H9 (cell line): ENCODE measurements at regions not wholly inside any gene's neighbourhood (a gene's known extent, or its start where the extent isn't known, plus 50 kb on each side); places are given as distances from the start of the nearest gene placed in this dataset.
"Not testable (repeated sequence)": the region's sequence is repeated elsewhere in the genome, so short reads cannot be mapped to it uniquely, and the experiment has no call there.

Experiments
- DNase-seq: peaks from one replicate; pipeline ENCODE4 v3.0.0-alpha.2; 2017
- H2AFZ ChIP-seq: one replicate; pipeline ENCODE4 v1.6.1; 2013; ENCODE audit warnings: mild to moderate bottlenecking, low read length, control low read depth, moderate library complexity
- H2AK5ac ChIP-seq: 2 replicates; pipeline ENCODE4 v1.6.1; 2013; ENCODE audit warnings: low read length, control low read depth, mixed read lengths; ENCODE audit not compliant: insufficient read length
- H2BK120ac ChIP-seq: one replicate; pipeline ENCODE4 v1.6.1; 2013; ENCODE audit warnings: low read depth, mild to moderate bottlenecking, low read length, control low read depth, inconsistent platforms; ENCODE audit not compliant: poor library complexity, severe bottlenecking
- H2BK12ac ChIP-seq: 2 replicates; pipeline ENCODE4 v1.6.1; 2013; ENCODE audit warnings: low read length, control low read depth, mixed read lengths, low read depth; ENCODE audit not compliant: insufficient read length
- H2BK15ac ChIP-seq: 2 replicates; pipeline ENCODE4 v1.6.1; 2013; ENCODE audit warnings: low read depth, low read length, control low read depth
- H2BK20ac ChIP-seq: one replicate; pipeline ENCODE4 v1.6.1; 2013; ENCODE audit warnings: low read depth, mild to moderate bottlenecking, low read length, control low read depth, inconsistent platforms; ENCODE audit not compliant: poor library complexity, severe bottlenecking
- H2BK5ac ChIP-seq: 2 replicates; pipeline ENCODE4 v1.6.1; 2013; ENCODE audit warnings: low read length, control low read depth, mixed read lengths; ENCODE audit not compliant: insufficient read length
- H3K14ac ChIP-seq: 2 replicates; pipeline ENCODE4 v1.6.1; 2013; ENCODE audit warnings: low read length, control low read depth; ENCODE audit not compliant: insufficient read depth
- H3K18ac ChIP-seq: 2 replicates; pipeline ENCODE4 v1.6.1; 2013; ENCODE audit warnings: low read depth, mild to moderate bottlenecking, mixed read lengths, low read length, control low read depth; ENCODE audit not compliant: insufficient read length
- H3K23ac ChIP-seq: 2 replicates; pipeline ENCODE4 v1.6.1; 2013; ENCODE audit warnings: low read length, control low read depth, mixed read lengths, low read depth; ENCODE audit not compliant: insufficient read length
- H3K23me2 ChIP-seq: 2 replicates; pipeline ENCODE4 v1.6.1; 2013; ENCODE audit warnings: low read depth, mild to moderate bottlenecking, mixed read lengths, low read length, control low read depth; ENCODE audit not compliant: insufficient read length, poor library complexity, severe bottlenecking
- H3K27ac ChIP-seq: 2 replicates; pipeline ENCODE4 v1.5.1; 2013; ENCODE audit warnings: low read length, control low read depth, mixed read lengths, low read depth; ENCODE audit not compliant: insufficient read length
- H3K27me3 ChIP-seq: 2 replicates; pipeline ENCODE4 v1.6.1; 2013; ENCODE audit warnings: low read length, control low read depth, inconsistent platforms; ENCODE audit not compliant: insufficient read depth
- H3K4ac ChIP-seq: 2 replicates; pipeline ENCODE4 v1.6.1; 2013; ENCODE audit warnings: low read depth, mild to moderate bottlenecking, control low read depth, inconsistent platforms, low read length, moderate library complexity
- H3K4me1 ChIP-seq: 2 replicates; pipeline ENCODE4 v1.6.1; 2013; ENCODE audit warnings: low read length, control low read depth, inconsistent platforms; ENCODE audit not compliant: insufficient read depth
- H3K4me2 ChIP-seq: 2 replicates; pipeline ENCODE4 v1.6.1; 2013; ENCODE audit warnings: low read length, control low read depth, mixed read lengths; ENCODE audit not compliant: insufficient read length, insufficient read depth
- H3K56ac ChIP-seq: 2 replicates; pipeline ENCODE4 v1.6.1; 2013; ENCODE audit warnings: low read depth, mild to moderate bottlenecking, mixed read lengths, low read length, control low read depth; ENCODE audit not compliant: insufficient read length
- H3K79me1 ChIP-seq: 2 replicates; pipeline ENCODE4 v1.6.1; 2013; ENCODE audit warnings: low read depth, mild to moderate bottlenecking, moderate library complexity, low read length, control low read depth, inconsistent platforms; ENCODE audit not compliant: insufficient read depth, poor library complexity, severe bottlenecking
- H3K79me2 ChIP-seq: 2 replicates; pipeline ENCODE4 v1.6.1; 2013; ENCODE audit warnings: low read length, control low read depth, inconsistent platforms; ENCODE audit not compliant: insufficient read depth
- H3K9ac ChIP-seq: 2 replicates; pipeline ENCODE4 v1.6.1; 2013; ENCODE audit warnings: low read length, control low read depth, mixed read lengths; ENCODE audit not compliant: insufficient read length; ENCODE audit errors: extremely low read depth
- H3K9me3 ChIP-seq: one replicate; pipeline ENCODE4 v1.6.1; 2013; ENCODE audit warnings: low read depth, low read length, inconsistent platforms; ENCODE audit not compliant: control insufficient read depth
- H3T11ph ChIP-seq: one replicate; pipeline ENCODE4 v1.6.1; 2013; ENCODE audit warnings: mild to moderate bottlenecking, low read length, control low read depth, inconsistent platforms
- H4K20me1 ChIP-seq: one replicate; pipeline ENCODE4 v1.6.1; 2013; ENCODE audit not compliant: control insufficient read depth, insufficient read length, insufficient read depth
- H4K5ac ChIP-seq: 2 replicates; pipeline ENCODE4 v1.6.1; 2013; ENCODE audit warnings: low read depth, mild to moderate bottlenecking, mixed read lengths, low read length, control low read depth; ENCODE audit not compliant: insufficient read length
- H4K8ac ChIP-seq: replicated peaks from 2 replicates; pipeline ENCODE4 v1.6.1; 2013; ENCODE audit warnings: low read length, control low read depth, mixed read lengths, low read depth; ENCODE audit not compliant: insufficient read length
- H4K91ac ChIP-seq: 2 replicates; pipeline ENCODE4 v1.6.1; 2013; ENCODE audit warnings: low read depth, mild to moderate bottlenecking, moderate library complexity, mixed read lengths, low read length, control low read depth; ENCODE audit not compliant: insufficient read length
- H3K27ac Mint-ChIP-seq, 3 experiments: 2 replicates in 2 of 3; 3 replicates in 1 of 3; pipeline ENCODE4 v1.8.0; 2020 to 2021; ENCODE audit warnings: mixed read lengths in 3 of 3, mild to moderate bottlenecking in 1 of 3, moderate library complexity in 1 of 3
- H3K27me3 Mint-ChIP-seq: 2 replicates; pipeline ENCODE4 v1.8.0; 2021; ENCODE audit warnings: low read depth, mild to moderate bottlenecking, moderate library complexity, mixed read lengths
- H3K36me3 Mint-ChIP-seq, 3 experiments: 2 replicates in 2 of 3; 3 replicates in 1 of 3; pipeline ENCODE4 v1.8.0; 2020 to 2021; ENCODE audit warnings: low read depth in 3 of 3, mixed read lengths in 3 of 3; ENCODE audit not compliant: insufficient read depth in 1 of 3
- H3K4me1 Mint-ChIP-seq, 2 experiments: 2 replicates each; pipeline ENCODE4 v1.8.0; 2020; ENCODE audit warnings: mixed read lengths in 2 of 2
- H3K4me3 Mint-ChIP-seq, 2 experiments: 2 replicates in 1 of 2; 3 replicates in 1 of 2; pipeline ENCODE4 v1.8.0; 2020 to 2021; ENCODE audit warnings: mild to moderate bottlenecking in 2 of 2, mixed read lengths in 2 of 2, moderate library complexity in 1 of 2
- H3K9me3 Mint-ChIP-seq, 2 experiments: 2 replicates in 1 of 2; 3 replicates in 1 of 2; pipeline ENCODE4 v1.8.0; 2020; ENCODE audit warnings: mild to moderate bottlenecking in 2 of 2, mixed read lengths in 2 of 2, moderate library complexity in 1 of 2
- CTCF ChIP-seq: fragments of 200-600 bp; sonication (generic); conservative IDR thresholded peaks from 3 replicates; pipeline ENCODE4 v1.8.0; 2021; ENCODE audit warnings: antibody characterized with exemption, mild to moderate bottlenecking
- WGBS: extraction: QIAGEN DNeasy Blood & Tissue Kit; methylation state at CpG from one replicate; pipeline ENCODE4 v1.1.7; 2013; ENCODE audit warnings: missing lambda C conversion rate, low lambda C conversion rate, mixed read lengths; ENCODE audit not compliant: insufficient read length; ENCODE audit errors: extremely low coverage; 5-methylcytosine and 5-hydroxymethylcytosine counted together

- Histone ChIP-seq H4K20me1 (no peaks in the 10 kb centered on the region), H2BK15ac (no peak overlapping the region), H3K4me1 (no peaks in the 10 kb centered on the region), H3K27me3 (no peaks in the 10 kb centered on the region), H2BK12ac (no peak overlapping the region), H3K4ac (no peak overlapping the region), H3K56ac (no peak overlapping the region), H2AK5ac (no peak overlapping the region), H3K79me2 (no peaks in the 10 kb centered on the region), H4K91ac (no peak overlapping the region), H3K23ac (no peak overlapping the region), H3K9me3 (no peaks in the 10 kb centered on the region), H4K8ac (no peak overlapping the region), H3K9ac (no peak overlapping the region), H2BK120ac (no peak overlapping the region), H3K23me2 (no peaks in the 10 kb centered on the region), H4K5ac (no peak overlapping the region), H3K27ac (no peak overlapping the region), H3K79me1 (no peaks in the 10 kb centered on the region), H2BK20ac (no peak overlapping the region), H3K14ac (no peak overlapping the region; the same call in 1 of the 2 replicates), H3T11ph (no peak overlapping the region), H2AFZ (no peak overlapping the region), H3K18ac (no peak overlapping the region), H2BK5ac (no peak overlapping the region), H3K4me2 (no peak overlapping the region)
- Mint-ChIP-seq H3K4me3 (no peak overlapping the region; a peak in 1 of 5 replicates), H3K27ac (no peak overlapping the region), H3K36me3 (peaks cover 13 to 18% (median 14%) of the 10 kb centered on the region in 3 experiments; a peak in 6 of 7 replicates), H3K9me3 (peaks cover 76 to 84% of the 10 kb centered on the region in 2 experiments), H3K27me3 (peaks cover 2% of the 10 kb centered on the region), H3K4me1 (no peaks in the 10 kb centered on the region)
- WGBS, result no CpG with 5 or more reads among the region's 29 CpGs
- DNase-seq, result no peak
- no peak for TF ChIP-seq CTCF
Observed at GRCh38 chr17:22203208-22203715, 510.9 kb downstream of the KCNJ18 start.

- peaks cover 79 to 84% of the 10 kb centered on the region in 2 experiments for H3K9me3 Mint-ChIP-seq
- H3K4me1 ChIP-seq, H3K18ac ChIP-seq, H3K79me2 ChIP-seq, H3K27ac Mint-ChIP-seq, H4K8ac ChIP-seq, H4K5ac ChIP-seq, H3K23me2 ChIP-seq, H3K79me1 ChIP-seq, H3T11ph ChIP-seq, H2BK5ac ChIP-seq, H3K4me1 Mint-ChIP-seq, H3K14ac ChIP-seq, H2BK12ac ChIP-seq, DNase-seq, H3K4me3 Mint-ChIP-seq, H3K9ac ChIP-seq, H3K56ac ChIP-seq, H3K27me3 ChIP-seq, H4K20me1 ChIP-seq, H4K91ac ChIP-seq, H2AK5ac ChIP-seq, H2BK120ac ChIP-seq, H3K9me3 ChIP-seq, H3K27me3 Mint-ChIP-seq, H2AFZ ChIP-seq, H2BK20ac ChIP-seq, H3K4ac ChIP-seq, H3K23ac ChIP-seq, H3K4me2 ChIP-seq, H3K27ac ChIP-seq, H2BK15ac ChIP-seq: not testable (repeated sequence)
- peaks cover 13 to 18% (median 14%) of the 10 kb centered on the region in 3 experiments; a peak in 6 of 7 replicates for H3K36me3 Mint-ChIP-seq
- WGBS, result no CpG with 5 or more reads among the region's 13 CpGs
Observed at GRCh38 chr17:22204076-22204475, 511.8 kb downstream of the KCNJ18 start.
